NOMO-1 treated with dmso at 0.1 percent for 144 hours (cell line): ENCODE measurements at regions not wholly inside any gene's neighbourhood (a gene's known extent, or its start where the extent isn't known, plus 50 kb on each side); places are given as distances from the start of the nearest gene placed in this dataset.

Experiments
- DNase-seq: peaks from one replicate; lab custom pipeline; 2025; ENCODE audit not compliant: unreplicated experiment; lab: John Stamatoyannopoulos, UW

DNA sequence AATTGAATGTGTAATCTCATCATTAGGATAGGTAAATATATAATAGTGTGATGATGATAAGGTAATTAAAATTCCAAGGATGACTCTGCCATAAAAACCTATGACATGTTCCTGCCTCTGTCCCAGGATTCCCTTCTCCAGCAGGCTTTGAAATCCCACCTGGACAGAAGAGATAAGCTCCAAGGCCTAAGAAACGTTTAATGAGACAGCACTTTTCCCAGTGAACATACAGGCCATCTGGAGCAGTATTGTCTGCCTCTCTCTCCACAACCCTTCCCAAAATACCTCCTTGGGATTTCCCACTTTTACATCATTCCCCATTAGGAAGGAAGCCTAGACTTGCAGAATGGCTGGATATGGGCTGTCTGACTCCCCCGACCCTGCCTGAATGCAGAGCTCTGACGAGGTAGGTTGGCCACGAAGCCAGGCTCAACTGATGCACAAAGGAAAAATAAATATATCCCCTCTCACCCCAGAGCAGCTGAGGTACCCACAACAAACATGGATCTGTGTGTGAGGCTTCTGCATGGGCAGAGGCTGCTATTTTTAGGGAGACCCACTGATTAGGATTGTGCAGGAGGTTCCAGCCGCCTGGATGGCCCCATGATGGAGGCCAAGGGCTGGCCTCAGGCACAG is 71.0 kb downstream of the TMPRSS5 start:
- no peak for DNase-seq

DNA sequence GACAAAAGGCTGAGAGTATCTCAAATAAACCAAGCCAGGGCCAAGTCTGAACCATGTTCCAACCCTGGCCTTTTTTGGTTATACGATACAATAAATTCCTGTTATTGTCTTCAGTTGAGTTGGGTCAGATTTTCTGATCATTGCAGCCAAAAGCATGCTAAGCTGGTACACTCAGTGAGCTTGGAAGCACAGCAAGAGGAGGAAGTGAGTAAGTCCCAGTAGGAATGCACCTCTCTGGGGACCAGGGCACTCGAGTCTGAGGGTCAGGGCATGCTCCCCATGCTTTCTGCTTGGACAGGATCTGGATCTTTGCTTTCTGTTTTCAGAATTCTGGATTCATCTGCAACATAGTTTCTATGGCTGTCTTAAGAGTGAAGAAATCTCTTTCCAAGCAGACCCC is 73.1 kb downstream of the TMPRSS5 start:
- DNase-seq = no peak

DNA sequence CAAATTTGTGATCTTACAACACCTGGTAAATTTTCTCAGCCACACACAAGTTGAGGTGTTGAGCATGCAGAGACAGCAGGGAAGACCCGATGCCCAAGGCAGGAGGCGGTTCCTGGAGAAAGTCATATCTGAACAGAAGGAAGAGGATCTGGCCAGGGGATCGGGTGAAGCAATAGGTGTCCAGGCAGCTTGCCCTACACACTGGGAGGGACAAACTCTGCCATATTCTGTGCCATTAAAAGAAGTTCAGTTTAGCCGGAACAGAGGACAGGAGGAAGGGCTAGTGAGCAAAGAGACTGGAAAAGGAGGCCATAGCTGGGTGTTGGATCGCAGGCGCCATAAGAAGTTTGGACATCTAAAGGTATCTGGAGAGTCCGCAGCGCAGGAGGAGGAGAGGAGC is 76.5 kb downstream of the TMPRSS5 start:
- no peak for DNase-seq

DNA sequence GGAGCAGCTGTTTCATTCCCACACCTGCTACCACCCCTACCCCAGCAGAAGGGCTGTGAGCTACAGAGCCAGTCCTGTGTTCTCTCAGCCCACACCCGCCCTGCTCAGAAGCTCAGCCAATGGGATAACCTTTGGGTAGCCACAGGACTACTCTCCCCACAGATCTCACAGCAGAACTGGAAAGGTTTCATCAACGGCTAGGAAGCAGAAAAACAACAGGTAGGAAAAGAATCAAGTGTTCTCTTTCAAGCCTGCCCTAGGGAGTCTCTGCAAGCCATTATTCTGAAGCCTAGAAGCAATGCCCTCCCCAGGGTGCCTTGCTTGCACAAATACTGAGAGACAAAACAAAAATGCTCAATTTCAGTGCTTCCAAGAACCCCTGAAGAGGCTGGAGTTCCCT is 77.2 kb downstream of the TMPRSS5 start:
- no peak for DNase-seq

DNA sequence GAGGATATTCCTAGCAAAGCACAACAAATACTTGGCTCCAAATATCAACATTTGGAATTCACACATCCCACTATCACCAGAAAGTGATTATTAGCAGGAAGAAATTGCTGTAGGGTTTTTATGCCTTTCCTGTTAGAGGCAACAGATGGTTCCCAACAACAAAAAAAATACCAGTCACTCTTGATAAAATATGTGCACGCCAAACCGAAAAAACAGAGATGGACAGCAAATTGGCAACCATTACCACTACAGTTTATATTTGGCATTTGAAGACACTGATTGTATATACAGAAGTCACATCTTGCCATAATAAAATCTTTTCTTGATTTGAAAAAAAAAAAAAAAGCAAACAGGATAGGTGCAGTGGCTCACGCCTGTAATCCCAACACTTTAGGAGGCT is 78.2 kb downstream of the TMPRSS5 start:
- DNase-seq = no peak

DNA sequence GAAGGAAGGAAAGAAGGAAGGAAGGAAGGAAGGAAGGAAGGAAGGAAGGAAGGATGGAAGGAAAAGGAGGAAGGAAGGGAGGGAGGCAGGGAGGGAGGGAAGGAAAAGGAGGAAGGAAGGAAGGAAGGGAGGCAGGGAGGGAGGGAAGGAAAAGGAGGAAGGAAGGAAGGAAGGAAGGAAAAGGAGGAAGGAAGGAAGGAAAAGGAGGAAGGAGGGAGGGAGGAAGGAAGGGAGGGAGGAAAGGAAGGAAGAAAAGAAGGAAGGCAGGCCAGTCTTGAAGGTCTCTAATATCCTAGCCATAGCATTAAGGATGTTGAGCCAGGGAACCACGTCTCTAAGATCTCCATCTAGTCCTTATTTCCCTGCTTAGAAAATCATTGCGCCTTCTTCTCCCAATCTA is 78.8 kb downstream of the TMPRSS5 start:
- DNase-seq = no peak

DNA sequence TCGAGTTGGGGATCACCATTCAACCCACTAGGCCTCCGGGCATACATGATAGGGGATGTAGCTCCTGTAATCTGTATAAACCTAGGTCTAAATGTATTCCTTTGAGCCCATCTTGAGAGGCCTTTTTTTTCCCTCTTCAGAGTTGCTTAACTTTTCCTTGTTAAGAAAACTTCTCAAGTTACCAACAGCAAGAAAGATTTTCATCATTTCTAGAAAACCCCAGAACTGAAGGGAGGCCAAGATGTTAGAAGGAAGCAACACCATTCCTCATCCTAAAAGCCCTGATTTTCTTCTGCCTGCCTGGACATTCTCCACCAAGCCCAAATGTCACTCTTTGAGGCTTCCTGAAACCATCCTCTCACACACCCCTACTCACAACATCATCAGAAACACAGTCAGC is 79.4 kb downstream of the TMPRSS5 start:
- no peak for DNase-seq

DNA sequence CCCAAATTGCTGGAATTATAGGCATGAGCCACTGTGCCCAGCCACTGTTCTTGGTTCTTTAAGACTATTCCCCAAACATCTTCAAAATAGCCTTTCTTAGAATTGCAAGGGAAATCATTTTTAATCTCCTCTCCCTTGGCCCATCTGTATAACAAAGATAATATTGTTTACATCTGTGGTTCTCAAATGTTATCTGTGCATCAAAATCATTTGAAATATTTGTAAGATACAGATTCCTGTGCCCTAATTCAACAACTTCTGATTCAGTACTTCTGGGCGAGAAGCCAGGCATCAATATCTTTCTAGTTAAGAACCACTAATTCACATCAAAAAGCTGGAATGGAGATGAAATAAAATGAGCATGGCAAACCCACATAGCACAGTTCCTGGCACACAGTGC is 83.0 kb downstream of the TMPRSS5 start:
- no peak for DNase-seq

DNA sequence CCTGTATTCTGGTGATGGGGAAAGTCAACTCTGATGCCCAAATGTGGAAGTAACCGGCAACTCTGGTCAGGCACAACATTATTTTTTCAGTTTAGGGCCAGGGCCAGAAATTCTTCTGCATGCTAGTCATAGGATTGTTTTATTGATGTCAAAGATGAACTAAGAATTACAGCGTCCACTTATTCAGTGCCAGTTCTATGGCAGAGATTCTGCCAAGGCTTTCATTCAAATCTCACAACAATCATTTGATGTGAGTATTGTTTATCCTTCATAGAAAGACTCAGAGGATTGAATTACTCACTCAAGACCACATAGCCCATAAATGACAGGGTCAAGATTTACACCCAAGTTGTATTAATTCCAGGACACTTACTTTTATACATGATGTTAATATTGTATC is 87.7 kb downstream of the TMPRSS5 start:
- DNase-seq = no peak

DNA sequence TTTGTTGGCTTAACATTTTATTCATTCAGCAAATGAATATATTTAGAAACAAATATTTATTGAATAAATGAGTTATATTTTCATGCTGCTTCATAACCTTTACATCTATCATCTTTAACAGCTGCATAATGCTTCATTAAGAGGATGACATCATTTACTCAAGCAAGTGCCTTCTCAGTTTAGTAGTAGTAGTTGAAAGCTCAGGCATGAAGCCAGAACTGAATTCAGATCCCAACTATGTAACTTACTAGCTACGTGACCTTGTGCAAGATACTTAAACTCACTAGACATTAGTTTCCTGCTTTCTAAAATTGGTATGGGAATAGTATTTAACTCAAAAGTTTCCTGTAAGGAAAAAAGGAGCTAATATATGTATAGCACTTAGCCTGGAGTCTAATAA is 90.3 kb downstream of the TMPRSS5 start:
- no peak for DNase-seq

DNA sequence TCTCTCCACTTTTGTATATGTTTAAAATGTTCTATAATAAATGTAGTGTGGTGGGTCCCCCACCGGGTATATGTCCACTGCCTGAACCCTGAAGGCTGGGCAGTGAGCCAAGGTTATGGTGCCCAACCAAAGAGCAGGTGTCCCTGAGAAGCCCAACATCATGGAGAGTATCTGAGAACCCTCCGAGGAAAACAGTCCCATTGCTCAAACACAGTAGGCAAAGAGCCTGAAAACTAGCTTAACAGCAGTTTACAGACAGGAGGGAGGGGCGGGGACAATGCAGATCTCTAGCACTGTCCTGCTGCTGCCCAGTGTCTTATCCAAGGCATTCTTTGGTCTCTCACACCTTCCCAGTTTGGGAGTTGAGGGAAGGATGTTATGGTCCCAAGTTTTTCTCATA is 91.0 kb downstream of the TMPRSS5 start:
- no peak for DNase-seq

DNA sequence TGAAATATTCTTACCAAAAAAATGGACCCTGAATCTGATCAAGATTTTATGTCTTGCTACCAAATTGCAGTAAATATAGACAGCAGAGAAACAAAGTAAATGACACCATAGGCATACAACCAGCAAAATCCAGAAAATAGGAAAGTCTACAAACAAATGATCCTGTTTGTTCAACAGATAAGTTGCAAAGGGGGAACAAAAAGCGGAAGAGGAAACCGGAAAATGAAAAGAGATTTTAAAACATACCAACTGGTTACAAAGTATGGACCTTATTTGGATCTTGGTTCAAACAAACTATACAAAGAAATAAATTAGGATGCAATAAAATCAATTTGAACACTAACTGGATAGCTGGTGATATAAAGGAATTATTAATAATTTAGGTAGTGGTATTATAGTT is 92.0 kb downstream of the TMPRSS5 start:
- no peak for DNase-seq

DNA sequence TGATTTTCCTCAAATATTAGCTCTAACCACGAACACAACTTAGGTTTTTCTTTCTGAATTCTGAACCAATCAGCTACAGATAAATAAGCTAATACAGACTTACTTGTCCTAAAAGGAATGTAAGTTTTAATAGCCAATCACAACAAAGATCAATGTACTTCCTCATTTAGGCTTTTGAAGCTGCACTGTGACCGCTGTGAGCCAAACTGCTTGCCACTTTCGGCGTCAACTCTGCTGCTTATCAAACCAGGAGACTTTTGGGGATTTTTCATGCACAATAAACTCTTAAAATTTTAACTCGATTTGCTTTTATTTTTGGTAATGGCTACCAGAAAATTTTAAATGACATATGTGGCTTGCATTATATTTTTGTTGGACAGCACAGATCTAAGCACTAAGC is 92.5 kb downstream of the TMPRSS5 start:
- peak; percentile 38 for DNase-seq

DNA sequence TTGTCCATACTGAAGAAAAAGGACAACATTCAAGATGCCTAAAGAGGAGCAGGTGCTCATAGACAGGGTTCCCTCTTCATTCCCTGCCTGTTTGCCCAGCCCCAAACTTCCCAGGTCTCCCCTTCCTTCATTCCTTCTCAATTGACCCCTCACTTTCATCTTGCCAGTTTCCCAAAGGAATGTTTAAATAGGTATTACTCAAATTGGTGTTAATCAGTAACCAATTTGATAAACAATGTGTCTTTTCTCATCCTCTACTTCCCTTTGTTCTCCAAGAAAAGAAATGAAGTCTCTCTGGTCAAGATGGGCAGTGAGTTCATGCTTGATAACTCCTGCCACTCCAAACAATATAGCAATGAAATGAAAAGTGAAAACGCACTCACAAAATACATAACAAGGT is 101.9 kb downstream of the TMPRSS5 start:
- no peak for DNase-seq

DNA sequence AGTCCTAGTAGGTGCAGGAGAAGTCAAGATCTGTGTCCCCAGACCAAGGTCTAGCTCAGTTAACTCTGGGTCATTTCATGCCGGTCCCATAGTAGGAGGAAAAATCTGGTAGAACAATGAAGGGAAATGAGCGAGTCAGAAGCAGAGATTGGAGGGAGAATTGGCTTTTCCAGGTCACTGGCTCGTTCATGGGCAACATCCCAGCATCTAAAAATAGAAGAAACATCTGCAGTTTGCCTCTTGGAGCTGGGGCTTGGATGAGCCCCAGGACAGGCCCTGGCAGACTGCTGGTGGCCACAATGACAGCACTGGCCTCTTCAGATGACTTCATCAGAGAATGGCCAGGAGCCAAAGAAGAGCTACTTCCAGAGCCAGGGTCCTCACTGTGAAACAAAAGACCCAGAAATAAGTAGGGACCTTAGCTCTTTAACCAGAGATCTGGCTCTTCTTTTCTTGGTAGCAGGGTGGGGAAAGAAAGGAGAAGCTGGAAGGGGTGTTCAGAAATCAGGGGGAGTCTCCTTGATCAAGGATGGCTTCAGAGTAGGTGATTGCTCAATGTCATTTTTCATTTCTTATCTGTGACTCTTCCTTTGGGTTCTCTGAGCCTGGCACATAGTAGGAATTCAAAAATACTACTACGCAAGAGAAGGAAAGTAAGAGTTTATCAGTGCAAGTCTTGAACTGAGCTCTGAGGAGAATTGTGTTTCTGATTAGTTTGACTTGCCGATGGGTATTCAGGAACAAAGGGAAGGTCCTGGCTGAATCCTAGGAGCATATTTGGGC is 102.6 kb downstream of the TMPRSS5 start:
- DNase-seq = no peak

DNA sequence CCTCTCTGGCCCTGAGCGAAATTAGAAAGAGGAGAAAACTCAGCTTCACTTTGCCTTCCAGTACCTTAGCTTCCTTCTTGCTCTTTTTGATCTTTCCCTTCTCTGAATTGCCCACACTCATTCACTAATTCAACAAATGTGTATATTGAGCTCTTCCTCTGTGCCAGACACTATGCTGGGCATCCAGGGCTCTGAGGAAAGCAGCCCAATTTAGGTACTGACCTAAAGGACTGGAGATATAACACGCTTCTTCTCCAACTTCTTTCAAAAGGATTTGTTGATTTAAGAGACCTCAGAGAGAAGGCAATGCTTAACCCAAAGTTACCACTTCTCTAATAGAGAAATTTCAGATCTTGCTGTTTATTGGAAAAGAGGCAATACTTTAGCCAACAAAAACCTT is 103.6 kb downstream of the TMPRSS5 start:
- DNase-seq = no peak

DNA sequence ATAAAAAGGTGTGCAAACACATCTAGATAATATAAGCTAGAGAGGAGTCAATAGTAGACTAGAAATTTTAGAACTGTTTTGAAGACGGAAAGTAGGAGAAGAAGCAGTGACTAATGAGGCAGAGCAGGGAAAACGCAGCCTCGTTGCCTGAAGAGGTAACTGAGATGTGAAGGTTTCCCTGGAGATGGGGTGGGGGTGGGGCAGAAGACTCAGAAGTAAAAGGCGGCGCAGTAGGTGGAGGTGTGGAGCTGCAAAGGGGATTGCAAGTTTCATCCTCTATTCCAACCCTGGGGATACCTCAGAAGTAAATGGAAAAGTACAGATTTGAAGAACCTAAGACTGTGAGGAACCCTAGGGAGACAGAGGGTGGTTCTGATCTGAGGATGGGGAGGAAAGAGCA is 109.5 kb downstream of the TMPRSS5 start:
- DNase-seq = no peak

DNA sequence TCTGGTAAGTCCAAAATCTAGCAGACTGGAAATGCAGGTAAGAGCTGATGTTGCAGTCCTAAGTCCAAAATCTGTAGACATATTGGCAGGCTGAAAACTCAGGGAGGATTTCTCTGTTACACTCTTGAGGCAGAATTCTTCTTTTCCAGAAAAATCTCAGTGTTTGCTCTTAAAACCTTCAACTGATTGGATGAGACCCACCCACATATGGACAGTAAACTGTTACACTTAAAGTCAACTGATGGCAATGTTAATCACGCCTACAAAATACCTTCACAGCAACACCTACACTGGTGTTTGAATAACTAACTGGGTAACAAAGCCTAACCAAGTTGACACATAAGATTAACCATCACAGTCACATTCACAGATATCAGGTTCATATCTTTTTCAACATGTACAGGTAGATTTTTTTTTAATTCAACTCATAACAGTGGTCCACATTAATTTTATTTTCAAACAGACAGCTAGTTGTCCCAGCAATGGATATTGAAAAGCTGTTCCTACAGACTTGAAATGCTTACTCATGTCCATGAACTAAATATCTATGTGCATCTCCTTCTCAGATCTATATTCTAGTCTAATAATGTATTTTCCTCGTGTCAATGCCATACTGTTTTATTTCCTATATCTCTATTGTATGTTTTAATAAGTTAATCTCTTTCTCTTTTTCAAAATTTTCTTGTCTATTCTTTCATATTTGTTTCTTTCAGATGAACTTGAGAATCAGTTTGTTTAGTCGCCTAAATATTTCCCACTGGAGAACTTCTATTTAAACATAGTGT is 110.1 kb downstream of the TMPRSS5 start:
- no peak for DNase-seq

DNA sequence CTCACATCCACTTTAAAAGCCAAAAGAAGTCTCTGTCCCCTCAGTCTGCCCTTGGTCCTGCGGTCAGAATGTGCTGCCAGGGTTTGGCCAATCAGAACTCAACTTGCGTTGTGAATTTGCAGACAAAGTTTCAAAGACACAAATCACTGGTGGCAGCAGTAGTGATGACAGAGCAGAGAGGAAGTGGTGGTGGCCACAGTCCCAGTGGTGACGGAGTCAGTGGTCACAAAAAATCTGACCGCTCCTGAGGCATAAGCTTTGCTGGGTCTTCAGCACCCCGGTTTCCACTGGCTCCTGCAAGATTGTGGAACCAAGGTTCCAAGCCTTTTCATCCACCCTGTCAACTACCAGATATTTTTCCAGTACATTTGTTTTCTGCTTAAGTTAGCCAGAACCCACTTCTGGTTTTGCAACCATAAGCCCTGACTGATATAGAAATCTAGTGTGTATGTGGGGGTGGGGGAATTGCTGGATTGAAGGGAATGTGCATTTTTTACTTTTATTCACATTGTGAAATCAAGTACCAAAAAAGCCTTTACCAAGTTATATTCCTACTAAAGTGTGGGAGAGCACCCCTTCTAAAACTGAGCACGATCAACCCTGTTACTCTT is 112.3 kb downstream of the TMPRSS5 start:
- DNase-seq = peak; percentile 62

DNA sequence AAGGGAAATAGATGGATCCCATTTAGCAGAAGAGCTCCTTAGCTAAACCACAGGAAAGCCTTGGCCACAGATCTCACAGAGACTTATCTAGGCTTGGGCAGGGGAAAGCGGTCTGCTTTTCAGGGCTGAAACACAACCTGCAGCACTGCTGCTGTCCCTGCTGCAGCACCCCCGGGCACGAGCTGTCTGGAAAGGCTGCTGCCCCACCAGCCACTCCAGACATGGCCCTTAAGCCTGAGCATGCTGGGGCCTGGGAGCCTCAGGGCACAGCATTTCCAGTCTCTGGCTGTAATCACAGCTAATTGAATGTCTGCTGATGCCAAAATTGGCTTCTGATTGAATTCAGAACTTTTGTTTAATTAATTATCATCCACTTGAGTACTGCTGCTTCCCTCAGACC is 115.0 kb downstream of the TMPRSS5 start:
- DNase-seq = no peak

DNA sequence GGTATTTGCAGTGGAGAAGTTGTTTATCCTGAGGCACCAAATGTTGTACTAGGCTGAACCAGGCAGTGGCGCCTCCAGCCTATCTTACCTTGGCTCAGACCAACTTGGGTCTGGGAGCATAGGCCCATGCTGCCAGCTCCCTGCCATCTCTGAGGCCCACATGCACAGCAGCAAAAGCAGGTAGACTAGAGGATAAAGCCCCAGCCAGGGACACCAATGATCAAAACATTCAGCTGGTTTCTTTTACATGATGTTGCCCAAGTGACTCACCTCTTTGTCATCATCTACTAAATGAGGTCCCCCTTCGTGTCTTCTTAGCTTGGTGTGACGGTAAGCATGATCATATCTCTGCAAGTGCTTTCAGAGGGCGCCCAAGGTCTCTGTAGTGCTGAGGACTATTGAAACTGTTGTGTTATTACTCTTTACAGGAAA is 112.1 kb upstream of the DRD2 start:
- DNase-seq = no peak

DNA sequence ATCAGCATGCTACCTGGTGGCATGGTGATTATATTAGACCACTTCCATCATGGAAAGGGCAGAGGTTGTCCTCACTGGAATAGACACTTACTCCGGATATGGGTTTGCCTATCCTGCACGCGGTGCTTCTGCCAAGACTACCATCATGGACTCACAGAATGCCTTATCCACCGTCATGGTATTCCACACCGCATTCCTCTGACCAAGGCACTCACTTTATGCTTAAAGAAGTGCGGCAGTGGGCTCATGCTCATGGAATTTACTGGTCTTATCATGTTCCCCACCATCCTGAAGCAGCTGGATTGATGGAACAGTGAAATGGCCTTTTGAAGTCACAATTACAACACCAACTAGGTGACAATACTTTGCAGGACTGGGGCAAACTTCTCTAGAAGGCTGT is 109.2 kb upstream of the DRD2 start:
- no peak for DNase-seq
